NCI-H446 (cell line): ENCODE measurements at regions not wholly inside any gene's neighbourhood (a gene's known extent, or its start where the extent isn't known, plus 50 kb on each side); places are given as distances from the start of the nearest gene placed in this dataset.

ENCODE experiments used
- DNase-seq, 2 experiments: peaks; one replicate each; lab custom pipeline; 2025; lab: John Stamatoyannopoulos, UW

GRCh38 chr12:127528551-127528950 is 738.4 kb upstream of the TMEM132C start:
- no peak for DNase-seq

GRCh38 chr12:127531542-127531941 is 735.4 kb upstream of the TMEM132C start:
- DNase-seq = no peak

GRCh38 chr12:127533353-127533752 is 733.6 kb upstream of the TMEM132C start:
- DNase-seq = no peak

GRCh38 chr12:127536833-127537428 is 730.0 kb upstream of the TMEM132C start:
- DNase-seq = no peak

GRCh38 chr12:127538316-127538715 is 728.7 kb upstream of the TMEM132C start:
- DNase-seq = no peak

- no peak for DNase-seq
Measured at GRCh38 chr12:127539226-127539858, 727.6 kb upstream of the TMEM132C start.

GRCh38 chr12:127542391-127542790 is 724.6 kb upstream of the TMEM132C start:
- no peak for DNase-seq

- DNase-seq = no peak
Measured at GRCh38 chr12:127542931-127543330, 724.0 kb upstream of the TMEM132C start.

- DNase-seq = no peak
Measured at GRCh38 chr12:127546721-127547505, 720.1 kb upstream of the TMEM132C start.

GRCh38 chr12:127548123-127548553 is 718.8 kb upstream of the TMEM132C start:
- DNase-seq = no peak

GRCh38 chr12:127550271-127550670 is 716.7 kb upstream of the TMEM132C start:
- no peak for DNase-seq

GRCh38 chr12:127552838-127553237 is 714.1 kb upstream of the TMEM132C start:
- DNase-seq = no peak

- no peak for DNase-seq
Measured at GRCh38 chr12:127555071-127555470, 711.9 kb upstream of the TMEM132C start.

GRCh38 chr12:127556231-127556886 is 710.6 kb upstream of the TMEM132C start:
- DNase-seq = no peak

- DNase-seq = no peak
Measured at GRCh38 chr12:127558361-127558760, 708.6 kb upstream of the TMEM132C start.

GRCh38 chr12:127559349-127560040 is 707.5 kb upstream of the TMEM132C start:
- peak in 1 of 2 experiments; percentile 4 for DNase-seq

- no peak for DNase-seq
Measured at GRCh38 chr12:127560041-127560478, 706.9 kb upstream of the TMEM132C start.

- DNase-seq = no peak
Measured at GRCh38 chr12:127562816-127563215, 704.2 kb upstream of the TMEM132C start.

- DNase-seq = no peak
Measured at GRCh38 chr12:127565241-127565640, 701.7 kb upstream of the TMEM132C start.

GRCh38 chr12:127567531-127567930 is 699.4 kb upstream of the TMEM132C start:
- DNase-seq = no peak

- DNase-seq = no peak
Measured at GRCh38 chr12:127570387-127570786, 696.6 kb upstream of the TMEM132C start.
